ENCODE measurements at regions not wholly inside any gene's neighbourhood (a gene's known extent, or its start where the extent isn't known, plus 50 kb on each side); places are given as distances from the start of the nearest gene placed in this dataset.
A peak's percentile ranks its signal among the peaks of the same experiment; 100 is the strongest.
"Not testable (repeated sequence)": the region's sequence is repeated elsewhere in the genome, so short reads cannot be mapped to it uniquely, and the experiment has no call there.

DNA sequence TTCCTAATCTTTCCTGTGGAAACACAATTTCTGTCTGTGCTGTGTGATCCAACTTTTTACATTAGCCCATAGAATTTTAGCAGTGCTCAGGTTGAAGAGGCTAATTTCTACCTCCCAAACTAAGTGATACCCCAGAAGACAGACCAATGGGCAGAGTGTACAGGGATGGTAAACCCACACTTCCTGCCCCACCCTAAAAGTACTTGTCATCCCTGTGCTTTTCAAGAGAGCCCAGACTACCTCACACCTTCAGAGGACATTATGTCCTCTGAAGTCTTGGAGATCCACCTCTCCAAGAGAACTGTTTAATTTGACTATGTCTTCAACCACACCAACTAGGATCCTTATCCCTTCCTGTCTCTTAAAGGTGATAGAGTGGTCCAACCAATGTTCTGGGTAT lies 82.0 kb upstream of the ACSL1 start:
- TF ChIP-seq, protein P1, sequence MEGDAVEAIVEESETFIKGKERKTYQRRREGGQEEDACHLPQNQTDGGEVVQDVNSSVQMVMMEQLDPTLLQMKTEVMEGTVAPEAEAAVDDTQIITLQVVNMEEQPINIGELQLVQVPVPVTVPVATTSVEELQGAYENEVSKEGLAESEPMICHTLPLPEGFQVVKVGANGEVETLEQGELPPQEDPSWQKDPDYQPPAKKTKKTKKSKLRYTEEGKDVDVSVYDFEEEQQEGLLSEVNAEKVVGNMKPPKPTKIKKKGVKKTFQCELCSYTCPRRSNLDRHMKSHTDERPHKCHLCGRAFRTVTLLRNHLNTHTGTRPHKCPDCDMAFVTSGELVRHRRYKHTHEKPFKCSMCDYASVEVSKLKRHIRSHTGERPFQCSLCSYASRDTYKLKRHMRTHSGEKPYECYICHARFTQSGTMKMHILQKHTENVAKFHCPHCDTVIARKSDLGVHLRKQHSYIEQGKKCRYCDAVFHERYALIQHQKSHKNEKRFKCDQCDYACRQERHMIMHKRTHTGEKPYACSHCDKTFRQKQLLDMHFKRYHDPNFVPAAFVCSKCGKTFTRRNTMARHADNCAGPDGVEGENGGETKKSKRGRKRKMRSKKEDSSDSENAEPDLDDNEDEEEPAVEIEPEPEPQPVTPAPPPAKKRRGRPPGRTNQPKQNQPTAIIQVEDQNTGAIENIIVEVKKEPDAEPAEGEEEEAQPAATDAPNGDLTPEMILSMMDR (IDR thresholded peaks at IDR 0.05): no peak
- H3K9ac ChIP-seq (ENCODE audit: low read depth in 2 of 2, low read length in 2 of 2): no peak overlapping the region
- no peaks in the 10 kb centered on the region for H3K4me1 ChIP-seq
- intact Hi-C loops (cut with DNase I): no loop called here
- no peak overlapping the region for H3K27ac ChIP-seq
- H3K36me3 ChIP-seq: no peaks in the 10 kb centered on the region
- no peak overlapping the region for H3K4me3 ChIP-seq
- no peaks in the 10 kb centered on the region for H3K9me3 ChIP-seq
- no peak for DNase-seq
- H3K27me3 ChIP-seq: no peaks in the 10 kb centered on the region

DNA sequence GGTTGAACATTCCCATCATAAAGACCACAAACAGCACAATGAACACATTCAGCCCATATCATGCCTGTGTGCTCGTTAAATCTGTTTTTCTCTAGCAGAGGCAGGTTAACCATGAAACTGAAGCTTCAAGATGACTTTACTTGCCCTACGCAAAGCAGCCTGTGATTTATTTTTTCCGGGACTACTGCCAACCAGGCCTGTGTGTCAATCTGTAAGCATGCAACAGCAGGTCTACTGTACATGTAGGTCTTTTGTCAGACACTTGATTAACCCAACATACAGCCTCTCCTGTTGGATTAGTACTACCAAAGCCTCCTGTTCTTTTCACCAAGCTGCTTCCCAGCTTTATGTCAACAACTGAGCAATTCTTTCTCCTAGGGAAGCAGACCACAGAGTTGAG lies 85.5 kb upstream of the ACSL1 start:
- Histone ChIP-seq H3K9me3 (no peaks in the 10 kb centered on the region), H3K9ac (ENCODE audit: low read depth in 2 of 2, low read length in 2 of 2) (no peak overlapping the region), H3K4me3 (no peak overlapping the region), H3K4me1 (no peaks in the 10 kb centered on the region), H3K27me3 (no peaks in the 10 kb centered on the region), H3K27ac (no peak overlapping the region), H3K36me3 (no peaks in the 10 kb centered on the region)
- intact Hi-C loops (cut with DNase I): no loop called here
- TF ChIP-seq, protein P1 (IDR thresholded peaks at IDR 0.05): no peak
- peak; percentile 52 for DNase-seq

DNA sequence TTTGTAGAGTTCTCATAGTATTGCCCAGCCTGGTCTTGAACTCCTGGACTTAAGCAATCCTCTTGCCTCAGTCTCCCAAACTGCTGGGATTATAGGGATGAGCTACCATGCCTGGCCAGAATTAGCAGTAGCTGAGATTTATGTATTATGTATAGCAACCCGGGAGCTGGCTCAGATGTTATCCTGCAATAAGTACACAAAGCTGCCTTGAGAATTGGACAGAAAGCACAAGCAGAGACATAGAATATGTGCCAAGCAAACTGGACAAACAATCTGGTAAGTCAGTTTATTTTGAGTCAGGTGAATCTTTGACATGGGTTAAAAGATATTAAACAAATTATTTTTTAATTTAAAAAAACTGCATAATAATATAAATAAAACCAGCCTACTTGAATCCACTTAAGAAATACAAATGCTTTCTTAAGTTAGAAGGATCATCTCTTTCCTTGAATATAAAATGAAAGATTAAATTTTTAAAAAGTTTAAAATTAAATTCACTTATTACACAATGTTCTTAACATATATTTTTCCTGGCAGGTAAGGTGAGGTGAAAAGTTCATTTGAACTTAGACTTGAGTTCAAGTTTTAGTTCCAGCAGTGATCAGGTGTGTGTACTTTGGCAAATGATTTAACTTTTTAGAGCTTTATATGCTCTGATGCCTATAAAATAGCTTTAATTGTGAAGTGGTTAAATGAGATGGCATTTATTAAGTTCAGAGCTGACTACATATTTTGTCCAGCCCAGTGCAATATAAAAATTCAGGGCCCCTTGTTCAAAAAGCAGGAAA lies 87.8 kb upstream of the ACSL1 start:
- TF ChIP-seq, protein P1 (IDR thresholded peaks at IDR 0.05): no peak
- no peaks in the 10 kb centered on the region for H3K36me3 ChIP-seq
- intact Hi-C loops (cut with DNase I): no loop called here
- no peaks in the 10 kb centered on the region for H3K27me3 ChIP-seq
- H3K27ac ChIP-seq: no peak overlapping the region
- no peaks in the 10 kb centered on the region for H3K9me3 ChIP-seq
- no peak overlapping the region for H3K9ac ChIP-seq (ENCODE audit: low read depth in 2 of 2, low read length in 2 of 2)
- no peak for DNase-seq
- no peak overlapping the region for H3K4me3 ChIP-seq
- H3K4me1 ChIP-seq: no peaks in the 10 kb centered on the region

DNA sequence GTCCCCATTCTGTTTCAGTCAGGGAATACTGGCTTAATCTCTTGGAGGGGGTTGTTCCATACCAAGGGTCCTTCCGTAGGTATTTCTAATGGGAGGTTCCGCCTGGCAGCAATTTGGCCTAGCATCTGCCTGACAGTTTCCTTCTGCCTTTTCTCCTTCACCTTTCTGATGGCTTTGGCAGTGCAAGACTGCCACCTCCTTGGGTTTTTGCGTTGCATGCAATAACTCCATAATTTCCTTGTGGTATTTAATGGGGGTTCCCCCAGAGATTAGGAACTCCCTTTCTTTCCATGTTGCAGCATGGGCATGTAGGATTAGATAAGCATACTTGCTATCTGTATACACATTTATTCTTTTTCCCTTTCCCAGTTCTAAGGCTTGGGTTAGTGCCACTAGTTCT lies 93.0 kb upstream of the ACSL1 start:
- H3K4me1 ChIP-seq; H3K4me3 ChIP-seq; H3K27me3 ChIP-seq; H3K36me3 ChIP-seq; H3K9ac ChIP-seq (ENCODE audit: low read depth in 2 of 2, low read length in 2 of 2); H3K27ac ChIP-seq; intact Hi-C loops (cut with DNase I); H3K9me3 ChIP-seq; DNase-seq: not testable (repeated sequence)

DNA sequence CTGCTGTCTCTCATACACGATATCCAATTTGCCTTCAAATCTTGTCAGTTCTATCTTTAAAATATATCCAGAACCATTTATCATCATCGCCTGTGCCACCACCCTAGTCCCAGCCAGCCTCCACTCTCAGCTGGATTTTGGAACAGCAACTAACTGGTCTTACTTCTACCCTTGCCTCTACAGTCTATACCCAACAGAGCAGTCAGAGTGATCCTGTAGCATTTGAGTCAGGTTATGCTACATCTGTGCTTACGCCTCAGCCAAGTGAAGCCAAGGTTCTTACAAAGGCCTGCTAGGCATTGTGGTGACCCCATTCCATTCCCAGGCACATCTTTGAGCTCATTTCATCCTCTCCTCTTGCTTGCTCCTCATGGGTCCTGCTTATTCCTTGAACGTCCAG lies 95.7 kb upstream of the ACSL1 start:
- intact Hi-C loops (cut with DNase I): no loop called here
- Histone ChIP-seq H3K36me3 (no peaks in the 10 kb centered on the region), H3K4me1 (no peaks in the 10 kb centered on the region), H3K9me3 (no peaks in the 10 kb centered on the region), H3K27me3 (no peaks in the 10 kb centered on the region), H3K27ac (no peak overlapping the region), H3K9ac (ENCODE audit: low read depth in 2 of 2, low read length in 2 of 2) (no peak overlapping the region), H3K4me3 (no peak overlapping the region)
- no peak for DNase-seq
- TF ChIP-seq, protein P1 (IDR thresholded peaks at IDR 0.05): no peak

DNA sequence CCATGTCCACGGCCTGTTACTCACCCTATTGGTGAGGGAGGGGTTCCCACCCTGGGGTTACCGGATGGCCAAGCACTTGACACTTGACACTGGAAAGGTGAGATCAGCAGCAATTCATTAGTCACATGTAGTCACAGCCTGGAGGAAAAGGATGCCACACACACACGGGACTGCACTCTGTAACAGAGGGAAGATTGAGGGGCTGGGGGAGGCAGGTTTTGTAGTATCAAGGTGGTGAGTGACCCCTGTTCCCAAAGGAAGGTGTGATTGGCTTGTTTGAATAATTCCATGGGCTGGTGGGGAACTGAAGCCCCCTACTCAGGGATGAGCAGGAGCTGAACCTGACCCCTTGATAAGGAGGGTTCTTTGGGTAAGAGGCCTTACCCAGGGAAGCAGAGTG lies 96.0 kb upstream of the HELT start:
- Histone ChIP-seq H3K9me3 (no peaks in the 10 kb centered on the region), H3K27me3 (no peaks in the 10 kb centered on the region), H3K27ac (no peak overlapping the region), H3K9ac (ENCODE audit: low read depth in 2 of 2, low read length in 2 of 2) (no peak overlapping the region), H3K4me3 (no peak overlapping the region), H3K4me1 (no peaks in the 10 kb centered on the region), H3K36me3 (no peaks in the 10 kb centered on the region)
- intact Hi-C loops (cut with DNase I): no loop called here
- TF ChIP-seq, protein P1 (IDR thresholded peaks at IDR 0.05): no peak
- DNase-seq: no peak
